SW 1271 (cell line): ENCODE measurements at regions not wholly inside any gene's neighbourhood (a gene's known extent, or its start where the extent isn't known, plus 50 kb on each side); places are given as distances from the start of the nearest gene placed in this dataset.

Source experiments
- DNase-seq, 2 experiments: peaks; one replicate each; lab custom pipeline; 2025; lab: John Stamatoyannopoulos, UW

DNA sequence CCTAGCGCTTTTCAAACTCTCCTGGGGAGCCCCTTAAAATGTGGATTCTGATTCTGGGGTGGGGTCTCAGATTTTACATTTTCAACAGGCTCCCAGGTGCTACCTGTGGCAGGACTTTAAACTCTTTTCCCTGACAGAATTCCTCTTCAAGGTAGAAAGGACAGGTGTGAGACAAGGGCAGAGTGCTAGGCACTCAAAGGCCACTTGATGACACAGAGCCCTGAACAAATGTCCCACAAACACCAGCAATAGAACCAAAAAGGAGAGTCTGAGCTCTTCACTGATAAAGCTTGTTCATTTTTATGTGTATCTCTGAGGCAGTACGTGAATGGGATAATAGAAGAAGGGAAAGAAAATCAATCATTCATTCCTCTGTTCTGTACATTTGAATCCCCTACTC is 77.7 kb upstream of the PELI1 start:
- no peak for DNase-seq

DNA sequence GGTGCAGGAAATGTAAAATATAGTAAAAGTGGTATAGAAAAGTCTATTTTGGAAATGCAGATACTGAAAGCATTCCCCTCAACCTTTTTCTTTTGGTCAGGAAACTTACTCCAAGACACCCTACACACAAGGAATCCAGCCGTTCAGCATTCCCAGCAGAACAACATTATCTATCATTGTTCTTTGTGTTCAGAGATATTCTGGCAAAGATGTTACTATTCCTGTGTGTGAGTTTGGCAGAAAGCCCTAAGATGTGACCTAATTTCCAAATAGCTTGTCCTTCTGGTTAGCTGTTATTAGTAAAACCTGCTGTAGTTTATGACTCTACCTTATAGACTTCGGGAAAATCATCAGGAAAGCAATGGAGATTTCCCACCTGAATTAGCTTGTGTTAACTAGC is 78.1 kb upstream of the PELI1 start:
- DNase-seq, result no peak

DNA sequence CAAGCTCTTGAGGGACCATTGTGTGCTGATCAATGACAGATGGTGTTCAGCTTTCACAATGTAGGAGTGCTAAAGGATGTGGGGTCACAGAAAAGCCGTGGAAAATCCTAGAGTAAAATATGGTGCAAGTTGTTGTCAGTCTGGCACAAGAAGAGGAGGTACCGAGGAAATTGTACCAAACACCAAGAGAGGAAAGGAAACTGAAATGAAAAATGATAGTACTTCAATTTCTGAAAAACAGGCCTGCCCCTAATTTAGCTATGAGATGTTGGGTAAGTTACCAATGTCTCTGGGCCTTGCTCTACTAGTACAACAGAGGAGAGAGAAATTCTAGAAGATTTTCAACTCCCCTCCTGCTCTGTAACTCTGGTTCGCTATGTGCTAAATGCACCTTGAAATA is 78.8 kb upstream of the PELI1 start:
- DNase-seq, result no peak

DNA sequence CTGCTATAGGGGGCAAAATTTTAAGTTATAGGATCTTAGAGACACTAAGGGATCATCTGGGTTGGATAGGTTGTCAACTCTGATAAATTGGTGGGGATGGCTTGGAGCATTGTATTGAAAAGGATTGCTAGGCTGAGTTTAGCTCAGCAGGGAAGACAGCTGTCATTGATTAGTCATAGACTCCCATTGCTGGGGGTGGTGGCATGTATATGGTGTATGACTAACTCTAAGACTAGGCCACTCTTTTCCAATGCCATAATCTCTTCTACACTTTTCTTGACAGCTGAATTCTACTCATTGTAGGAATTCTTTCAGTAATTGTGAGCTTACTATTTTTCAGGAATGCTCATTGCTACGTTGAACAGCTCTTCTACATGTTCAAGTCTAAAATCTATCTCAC is 81.3 kb upstream of the PELI1 start:
- no peak for DNase-seq

DNA sequence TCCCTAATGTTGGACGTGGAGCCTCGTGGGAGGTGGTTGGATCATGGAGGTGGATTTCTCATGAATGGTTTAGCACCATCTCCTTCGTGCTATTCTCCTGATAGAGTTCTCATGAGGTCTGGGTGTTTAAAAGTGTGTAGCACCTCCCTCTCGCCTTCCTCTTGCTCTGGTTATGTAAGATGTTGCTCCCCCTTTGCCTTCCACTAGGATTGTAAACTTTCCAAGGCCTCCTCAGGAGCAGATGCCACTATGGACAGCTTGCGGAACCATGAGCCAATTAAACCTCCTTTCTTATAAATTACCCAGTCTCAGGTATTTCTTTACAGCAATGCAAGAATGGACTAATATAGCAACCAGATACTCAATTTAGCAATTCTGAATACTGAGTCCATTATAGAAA is 82.4 kb upstream of the PELI1 start:
- no peak for DNase-seq

DNA sequence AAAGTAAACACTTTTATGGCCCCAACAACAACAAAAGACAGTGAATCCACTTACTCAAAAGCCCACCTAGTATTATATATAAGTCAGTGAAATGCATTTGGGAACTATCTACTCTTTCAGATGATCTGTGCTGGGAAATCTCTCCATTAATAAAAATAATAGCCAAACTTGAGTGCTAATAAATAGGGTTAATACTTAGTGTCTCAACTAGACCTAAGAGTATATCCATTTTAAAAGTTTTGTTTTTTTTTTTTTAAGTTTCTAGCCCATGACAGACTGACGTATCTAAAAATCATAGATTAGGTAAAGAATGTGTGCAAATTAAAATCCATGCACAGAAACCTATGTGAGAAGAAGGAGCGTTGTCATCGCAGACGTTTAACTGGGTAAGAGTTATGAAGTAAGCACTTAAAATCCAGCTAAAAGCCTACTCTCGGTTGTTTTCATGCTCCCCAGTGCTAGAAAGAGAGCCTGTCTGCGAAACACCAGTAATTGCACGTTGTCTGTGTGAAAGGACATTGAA is 83.4 kb upstream of the PELI1 start:
- no peak for DNase-seq

DNA sequence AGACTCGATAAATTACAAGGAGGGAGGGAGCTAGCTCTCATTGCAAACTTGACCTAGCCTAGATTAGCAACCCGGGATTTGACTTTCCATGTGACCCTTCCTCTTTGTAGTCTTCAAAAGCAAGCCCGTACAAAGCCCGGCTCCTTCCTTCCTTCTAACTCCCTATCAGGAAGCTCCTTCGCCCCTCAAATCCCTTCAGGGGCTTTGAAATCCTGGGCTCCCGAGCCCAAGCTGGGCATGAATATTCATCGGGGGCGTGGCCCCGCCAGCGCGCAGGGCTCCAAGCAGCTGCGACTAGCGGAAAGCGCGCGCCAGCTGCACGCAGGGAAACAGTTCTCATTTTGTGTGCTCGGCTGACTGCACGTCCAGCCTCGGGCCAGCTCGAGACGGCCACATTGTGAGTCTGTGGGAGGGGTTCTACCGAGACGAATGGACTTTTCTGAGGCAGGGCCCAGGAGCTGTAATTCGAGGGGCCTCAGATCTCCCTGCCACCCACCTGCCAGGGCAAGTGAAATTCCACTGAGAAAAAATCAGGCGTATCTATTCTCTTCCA is 84.0 kb upstream of the PELI1 start:
- DNase-seq, result no peak

DNA sequence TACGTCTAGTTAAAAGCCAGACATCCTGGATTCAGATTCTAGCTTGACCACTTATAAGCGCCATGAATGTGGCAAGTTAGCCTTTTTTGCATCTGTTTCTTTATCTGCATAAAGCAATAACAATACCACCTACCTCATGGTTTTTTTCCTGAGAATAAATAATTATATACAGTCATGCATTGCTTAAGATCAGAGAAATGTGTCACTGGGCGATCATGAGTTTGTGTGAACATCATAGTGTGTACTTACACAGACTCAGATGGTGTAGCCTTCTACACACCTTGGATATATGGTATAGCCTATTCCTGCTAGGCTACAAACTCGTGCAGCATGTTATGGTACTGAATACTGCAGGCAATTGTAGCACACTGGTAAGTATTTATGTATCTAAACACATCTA is 84.7 kb upstream of the PELI1 start:
- no peak for DNase-seq

DNA sequence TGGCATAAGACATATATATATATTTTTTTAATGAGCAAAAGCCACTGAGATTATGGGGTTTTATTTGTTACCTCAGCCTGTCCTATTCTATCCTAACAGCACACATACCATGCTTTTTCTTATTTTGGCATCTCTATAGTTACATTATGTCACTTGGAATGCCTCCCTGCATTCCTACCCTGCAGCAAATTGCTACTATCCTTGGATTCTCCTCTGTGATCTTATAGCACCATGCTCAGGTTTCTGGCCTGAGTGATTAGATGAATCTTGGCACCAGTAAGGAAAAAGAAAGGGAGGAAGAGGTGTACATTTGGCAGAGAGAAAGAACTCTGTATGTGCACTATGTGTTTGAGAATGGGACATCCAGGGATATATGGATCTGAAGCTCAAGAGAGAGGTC is 86.3 kb upstream of the PELI1 start:
- no peak for DNase-seq

DNA sequence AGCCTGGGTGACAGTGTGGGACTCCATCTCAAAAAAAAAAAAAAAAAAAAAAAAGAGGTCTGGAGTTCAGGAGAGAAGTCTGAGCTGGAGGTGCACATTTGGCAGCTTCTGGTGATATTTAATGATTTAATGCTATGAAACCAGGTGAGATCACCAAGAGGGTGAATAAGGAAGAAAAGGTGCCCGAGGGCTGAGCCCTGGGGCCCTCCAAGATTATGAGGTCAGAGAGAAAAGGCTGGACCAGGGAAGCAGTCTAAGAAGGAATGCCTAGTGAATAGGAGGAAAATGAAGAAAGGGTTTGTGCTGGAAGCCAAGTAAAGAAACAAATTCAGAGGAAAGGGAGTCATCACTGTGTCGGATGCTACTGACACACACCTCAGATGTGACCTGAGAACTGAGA is 88.0 kb upstream of the PELI1 start:
- DNase-seq, result no peak

DNA sequence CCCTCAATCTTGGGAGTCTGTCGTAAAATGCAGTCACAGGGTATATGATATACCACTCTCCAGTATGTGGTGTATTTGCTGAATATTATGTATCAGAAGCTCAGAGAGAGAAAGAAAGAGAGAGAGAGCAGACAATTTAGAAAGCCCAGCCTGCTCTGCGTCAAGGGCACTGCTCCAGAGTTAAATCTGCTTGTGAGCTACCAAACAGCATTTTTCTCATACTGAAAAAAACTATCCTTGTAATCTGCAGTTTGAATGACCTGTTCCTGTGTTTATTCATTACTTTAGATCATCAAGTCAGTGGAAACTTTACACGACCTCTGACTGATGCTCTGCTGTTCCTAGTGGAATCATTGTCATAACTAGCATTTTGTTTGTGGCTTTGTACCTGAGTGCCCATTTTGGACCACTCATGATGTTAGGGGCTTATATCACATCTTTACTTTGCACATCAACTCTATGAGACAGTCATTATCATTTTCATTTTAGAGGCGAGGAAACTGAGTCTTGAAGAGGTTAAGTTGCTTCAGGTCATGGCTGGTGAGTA is 89.2 kb upstream of the PELI1 start:
- no peak for DNase-seq

DNA sequence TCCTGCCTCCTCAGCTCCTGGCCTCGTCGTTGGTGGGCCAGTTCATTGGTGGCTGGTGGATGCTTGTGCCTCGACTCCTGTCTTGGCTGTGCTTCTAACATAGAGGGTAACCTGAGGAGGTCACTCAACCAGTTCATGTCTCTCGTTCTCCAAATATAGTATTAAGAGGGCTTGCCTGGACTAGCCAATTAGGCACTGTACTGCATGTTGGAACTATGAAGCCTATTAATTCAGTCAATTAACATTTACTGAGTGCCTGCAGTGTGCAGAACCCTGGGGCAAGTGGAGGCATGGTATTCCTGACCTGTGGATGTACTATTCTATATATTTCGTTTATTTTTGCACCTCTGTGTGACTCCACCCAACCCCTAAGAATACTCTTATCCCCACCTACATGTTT is 89.9 kb upstream of the PELI1 start:
- DNase-seq, result no peak

DNA sequence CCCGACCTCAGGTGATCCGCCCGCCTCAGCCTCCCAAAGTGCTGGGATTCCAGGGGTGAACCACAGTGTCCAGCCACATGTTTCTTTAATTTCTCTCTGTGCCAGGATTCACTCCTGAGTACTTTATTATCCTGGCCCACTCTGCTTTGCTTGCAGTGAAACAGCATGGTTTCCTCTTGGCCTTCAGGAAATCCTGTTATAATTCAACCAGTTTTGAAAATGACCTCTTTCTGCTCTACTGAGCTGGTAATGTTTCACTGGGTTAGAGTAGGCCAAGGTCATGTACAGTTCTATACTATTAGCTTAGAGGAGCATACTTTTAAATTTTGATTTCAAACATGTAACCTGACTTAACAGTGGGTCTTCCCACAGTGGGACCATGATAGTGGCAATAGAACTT is 90.6 kb upstream of the PELI1 start:
- no peak for DNase-seq

DNA sequence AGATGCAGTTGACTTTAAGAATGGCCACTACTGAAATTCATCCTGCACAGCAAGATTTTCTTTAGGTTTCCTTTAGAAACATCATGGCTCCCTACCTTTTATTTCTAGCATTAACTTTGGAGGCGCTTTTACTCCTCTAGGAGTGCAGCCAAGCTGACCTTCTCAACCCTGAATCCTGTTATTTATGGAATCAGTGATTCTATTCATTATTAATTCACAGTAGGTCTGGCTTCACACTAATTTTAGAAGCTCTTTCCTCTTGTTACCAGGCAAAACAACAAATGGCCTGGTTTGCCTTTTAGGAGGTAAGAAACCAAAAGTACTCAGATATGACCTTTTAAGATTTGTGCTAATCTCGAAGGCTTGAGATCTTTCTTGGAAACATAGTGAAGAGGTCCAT is 93.0 kb upstream of the PELI1 start:
- no peak for DNase-seq

DNA sequence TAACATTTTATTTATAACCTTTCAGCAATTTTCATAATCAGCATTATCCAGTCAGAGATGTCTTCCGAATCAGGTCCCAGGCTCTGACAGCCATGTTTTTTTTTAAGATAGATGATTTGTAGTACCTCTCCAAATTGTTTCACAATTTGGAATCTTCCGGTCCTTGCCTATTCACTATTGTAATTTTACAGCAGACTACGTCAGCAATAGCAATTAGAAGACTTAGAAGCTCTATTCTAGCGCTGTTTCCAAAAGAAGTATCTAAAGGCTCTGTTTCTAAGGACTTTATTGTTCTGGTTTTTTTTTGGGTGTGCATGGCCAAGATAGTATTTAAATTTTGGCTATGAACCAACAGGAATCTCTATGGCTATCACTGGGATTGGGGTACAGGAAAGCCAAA is 94.6 kb upstream of the PELI1 start:
- DNase-seq, result no peak

DNA sequence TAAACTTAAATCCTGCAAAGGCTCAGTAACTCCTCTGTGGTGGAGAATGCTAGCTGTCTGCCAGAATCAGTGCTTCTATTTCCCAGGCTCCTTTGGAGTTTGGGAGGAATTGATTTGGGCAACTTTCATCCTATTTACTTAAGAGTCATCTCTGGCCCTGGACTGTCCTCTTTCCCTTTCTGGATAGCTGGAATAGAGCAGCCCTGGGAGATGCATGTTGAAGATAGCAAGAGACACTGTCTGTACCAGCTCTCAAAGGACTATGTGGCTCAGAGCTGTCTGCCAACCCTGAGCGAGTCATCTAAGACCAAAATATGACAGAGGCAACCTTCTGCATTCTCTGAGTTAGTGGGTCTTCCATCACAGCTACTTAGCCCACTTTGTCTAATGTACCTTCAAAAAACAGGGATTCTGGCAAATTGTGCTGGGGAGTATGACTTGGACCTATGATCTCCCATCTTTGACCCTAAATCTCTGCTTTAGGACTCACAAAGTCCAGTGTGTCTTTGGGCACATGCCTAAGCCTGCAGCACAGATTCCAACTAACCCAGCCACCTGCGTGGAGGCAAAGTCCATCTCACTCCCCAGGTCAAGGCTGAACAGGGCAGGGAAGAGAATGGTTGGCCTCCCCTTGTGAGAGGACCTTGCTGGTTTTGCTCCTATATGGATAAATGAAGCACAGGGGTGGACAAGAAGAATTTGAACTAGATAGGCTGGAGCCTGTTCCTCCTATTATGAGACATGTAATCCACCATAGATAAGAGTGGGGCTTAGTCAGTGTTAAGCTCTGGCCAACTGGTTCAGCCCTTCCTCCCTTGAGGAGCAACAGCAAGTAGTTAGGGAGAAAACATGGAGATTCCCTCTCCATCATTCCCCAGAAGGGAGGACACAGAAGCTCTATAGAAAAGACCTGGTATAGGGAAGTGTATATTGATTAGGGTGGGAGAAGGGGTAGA is 99.1 kb upstream of the PELI1 start:
- DNase-seq, result no peak

DNA sequence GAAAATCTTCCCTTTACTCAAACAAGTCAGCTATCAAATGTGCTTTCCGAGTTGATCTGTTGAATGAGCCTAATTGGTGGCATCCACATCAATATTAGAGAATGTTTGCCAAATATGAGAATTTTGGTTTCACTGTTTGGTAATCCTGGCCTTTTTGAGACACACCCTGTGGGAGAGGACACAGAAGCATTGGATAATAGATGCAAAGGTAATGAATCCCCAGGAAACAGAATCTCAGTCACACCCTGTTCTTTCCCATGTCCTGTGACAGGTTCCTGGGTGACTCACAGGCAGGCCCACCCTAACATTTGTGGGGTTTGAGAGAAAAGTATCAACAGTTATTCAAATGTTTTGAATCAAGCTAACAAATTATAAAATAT is 99.8 kb upstream of the PELI1 start:
- DNase-seq, result no peak

DNA sequence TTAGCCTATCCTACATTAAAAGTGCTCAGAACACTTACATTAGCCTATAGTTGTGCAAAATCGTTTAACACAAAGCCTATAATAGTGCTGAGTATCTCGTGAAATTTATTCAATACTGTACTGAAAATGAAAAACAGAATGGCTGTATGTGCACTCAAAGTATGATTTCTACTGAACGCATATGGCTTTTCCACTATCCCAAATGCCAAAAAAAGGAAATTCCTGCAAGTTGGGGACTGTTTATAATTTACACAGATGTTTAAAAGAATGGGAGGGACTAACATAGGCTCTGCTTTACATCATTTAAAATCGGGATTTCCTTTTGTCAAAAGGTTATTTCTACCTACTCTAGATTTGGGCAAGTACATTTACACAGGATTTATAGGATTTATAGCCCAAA is 101.4 kb upstream of the PELI1 start:
- DNase-seq, result no peak

DNA sequence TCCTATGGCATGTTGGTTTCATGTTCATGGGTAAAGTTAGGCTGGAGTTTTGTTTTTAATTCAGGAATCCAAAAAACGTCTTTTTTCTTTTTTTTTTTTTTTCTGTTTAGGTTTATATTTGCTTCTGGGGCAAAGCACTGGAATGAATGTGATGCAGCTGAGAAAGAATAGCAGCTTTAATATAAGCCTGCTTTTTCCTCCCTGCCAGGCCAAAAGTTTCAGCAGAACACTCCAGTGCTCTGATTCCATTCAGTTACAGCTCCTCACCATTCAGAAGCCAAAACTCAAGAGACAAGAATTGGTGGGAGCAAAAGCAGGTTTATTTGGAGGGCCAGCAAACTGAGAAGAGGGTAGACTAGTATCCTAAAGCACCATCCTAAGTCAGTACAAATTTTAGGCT is 102.7 kb upstream of the PELI1 start:
- no peak for DNase-seq

DNA sequence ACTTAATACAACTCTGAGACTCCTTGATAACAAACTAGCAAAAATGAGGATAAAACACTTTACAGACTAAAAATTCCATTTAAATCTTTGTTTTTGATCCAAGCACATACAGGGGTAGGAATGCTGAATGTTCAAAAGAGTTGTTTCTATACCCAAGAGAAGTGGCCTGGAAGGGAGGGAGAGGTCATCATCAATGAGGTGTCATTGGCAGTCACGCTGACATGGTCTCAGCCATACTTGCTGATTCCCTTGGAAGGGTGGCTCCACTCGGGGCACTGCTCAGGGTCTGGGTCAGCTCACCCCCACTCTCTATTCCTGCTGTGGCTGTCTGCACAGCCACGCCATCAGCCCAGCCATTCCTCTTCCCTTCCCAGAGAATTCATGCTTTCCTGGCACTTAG is 105.2 kb upstream of the PELI1 start:
- no peak for DNase-seq

DNA sequence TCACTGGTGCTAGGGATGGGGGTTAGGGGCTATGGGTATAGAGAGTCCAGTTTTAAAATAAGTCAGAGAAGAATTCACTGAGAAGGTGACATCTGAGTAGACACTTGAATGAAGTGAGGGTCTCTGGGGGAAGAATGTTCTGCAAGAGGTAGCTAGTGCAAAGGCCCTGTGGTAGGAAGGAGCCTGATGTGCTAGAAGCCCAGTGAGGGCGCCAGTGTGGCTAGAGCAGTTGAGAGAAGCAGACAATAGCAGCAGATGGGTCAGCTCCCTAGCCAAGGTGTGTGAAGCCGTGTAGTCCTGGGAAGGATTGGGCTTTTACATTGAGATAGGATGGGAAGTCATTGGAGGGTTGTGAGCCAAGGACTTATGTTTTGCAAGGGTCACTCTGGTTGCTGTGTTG is 105.8 kb upstream of the PELI1 start:
- no peak for DNase-seq

DNA sequence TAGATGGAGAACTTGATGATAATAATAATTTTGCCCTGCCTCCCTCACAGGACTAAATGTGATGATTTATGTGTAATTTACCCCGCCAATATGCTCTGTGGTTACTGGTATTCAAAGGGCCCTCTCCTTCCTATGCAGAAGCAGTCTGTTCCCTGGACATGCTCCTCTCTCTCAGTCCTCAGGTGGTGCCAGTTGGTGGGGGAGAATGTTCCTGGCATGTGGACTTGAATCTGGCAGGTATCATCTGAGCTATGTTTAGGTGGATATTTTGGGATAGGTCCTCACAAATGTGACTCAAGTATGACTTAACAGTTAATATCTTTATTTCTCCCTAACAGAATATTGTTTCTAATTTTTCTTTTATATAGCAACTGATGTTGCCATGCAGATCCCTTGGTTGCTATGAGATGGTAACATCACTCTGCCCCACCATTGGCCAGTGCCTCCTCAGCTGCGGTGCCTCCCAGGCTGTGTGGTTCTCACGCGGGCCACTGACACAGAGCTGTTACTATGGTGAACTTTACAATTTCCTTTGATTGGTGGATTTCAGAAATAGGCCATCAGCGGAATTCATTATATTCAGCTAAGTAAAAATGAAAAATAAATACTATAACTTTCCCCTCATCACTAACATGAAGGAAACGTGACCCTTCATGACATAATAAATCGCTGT is 106.7 kb upstream of the PELI1 start:
- DNase-seq, result no peak
